ENCODE measurements at regions not wholly inside any gene's neighbourhood (a gene's known extent, or its start where the extent isn't known, plus 50 kb on each side); places are given as distances from the start of the nearest gene placed in this dataset.

GRCh38 chr3:83953417-83954089 is 1005.2 kb upstream of the CADM2 start:
- Histone ChIP-seq H3K9me2 (replicated peaks; ENCODE audit: insufficient read depth) (no peaks in the 10 kb centered on the region), H3K79me2 (no peaks in the 10 kb centered on the region)

GRCh38 chr3:83956431-83956830 is 1002.4 kb upstream of the CADM2 start:
- Histone ChIP-seq H3K4me1 (ENCODE audit: insufficient read depth) (no peaks in the 10 kb centered on the region), H4K20me1 (ENCODE audit: insufficient read depth, poor library complexity, severe bottlenecking) (no peaks in the 10 kb centered on the region), H3K36me3 (replicated peaks; ENCODE audit: insufficient read depth, low read depth) (no peaks in the 10 kb centered on the region), H3K27me3 (no peaks in the 10 kb centered on the region), H2AFZ (no peak overlapping the region), H3K9me3 (ENCODE audit: low read depth) (no peaks in the 10 kb centered on the region), H3K4me3 (no peak overlapping the region), H3K79me2 (no peaks in the 10 kb centered on the region), H3K27ac (no peak overlapping the region), H3K9me2 (replicated peaks; ENCODE audit: insufficient read depth) (no peaks in the 10 kb centered on the region), H3K4me2 (no peak overlapping the region)
- TF ChIP-seq CTCF (IDR thresholded peaks at IDR 0.05; ENCODE audit: poor library complexity) (no peak), EZH2 (IDR thresholded peaks at IDR 0.05; ENCODE audit: borderline replicate concordance) (no peak), EZH2phosphoT487 (IDR thresholded peaks at IDR 0.05; ENCODE audit: low read depth, severe bottlenecking, unreplicated experiment) (no peak)
- DNase-seq (ENCODE audit: low spot score), result no peak
- WGBS (ENCODE audit: low lambda C conversion rate, missing lambda C conversion rate), result 90% methylated on average over 3 of the region's 3 CpGs

More at GRCh38 chr3:83953417-83954089, 1005.2 kb upstream of the CADM2 start:
- Histone ChIP-seq H3K27ac (no peak overlapping the region), H2AFZ (no peak overlapping the region), H3K4me3 (no peak overlapping the region), H3K4me2 (no peak overlapping the region), H3K4me1 (ENCODE audit: insufficient read depth) (no peaks in the 10 kb centered on the region), H3K27me3 (no peaks in the 10 kb centered on the region), H3K36me3 (replicated peaks; ENCODE audit: insufficient read depth, low read depth) (no peaks in the 10 kb centered on the region), H3K9me3 (ENCODE audit: low read depth) (no peaks in the 10 kb centered on the region), H4K20me1 (ENCODE audit: insufficient read depth, poor library complexity, severe bottlenecking) (no peaks in the 10 kb centered on the region)
- TF ChIP-seq EZH2 (IDR thresholded peaks at IDR 0.05; ENCODE audit: borderline replicate concordance) (no peak), CTCF (IDR thresholded peaks at IDR 0.05; ENCODE audit: poor library complexity) (no peak), EZH2phosphoT487 (IDR thresholded peaks at IDR 0.05; ENCODE audit: low read depth, severe bottlenecking, unreplicated experiment) (no peak)
- no peak for DNase-seq (ENCODE audit: low spot score)
- WGBS (ENCODE audit: low lambda C conversion rate, missing lambda C conversion rate), result 74% methylated on average over 3 of the region's 3 CpGs

GRCh38 chr3:83968356-83968755 is 990.4 kb upstream of the CADM2 start:
- TF ChIP-seq CTCF (IDR thresholded peaks at IDR 0.05; ENCODE audit: poor library complexity) (no peak), EZH2 (IDR thresholded peaks at IDR 0.05; ENCODE audit: borderline replicate concordance) (no peak), EZH2phosphoT487 (IDR thresholded peaks at IDR 0.05; ENCODE audit: low read depth, severe bottlenecking, unreplicated experiment) (no peak)
- no peaks in the 10 kb centered on the region for H3K9me2 ChIP-seq (replicated peaks; ENCODE audit: insufficient read depth)
- H3K4me2 ChIP-seq, result no peak overlapping the region
- H4K20me1 ChIP-seq (ENCODE audit: insufficient read depth, poor library complexity, severe bottlenecking), result no peaks in the 10 kb centered on the region
- no peaks in the 10 kb centered on the region for H3K4me1 ChIP-seq (ENCODE audit: insufficient read depth)
- H2AFZ ChIP-seq, result no peak overlapping the region
- no peaks in the 10 kb centered on the region for H3K9me3 ChIP-seq (ENCODE audit: low read depth)
- H3K4me3 ChIP-seq, result no peak overlapping the region
- 89% methylated on average over 7 of the region's 7 CpGs for WGBS (ENCODE audit: low lambda C conversion rate, missing lambda C conversion rate)
- H3K79me2 ChIP-seq, result no peaks in the 10 kb centered on the region
- H3K27me3 ChIP-seq, result no peaks in the 10 kb centered on the region
- H3K27ac ChIP-seq, result no peak overlapping the region
- DNase-seq (ENCODE audit: low spot score), result no peak
- H3K36me3 ChIP-seq (replicated peaks; ENCODE audit: insufficient read depth, low read depth), result no peaks in the 10 kb centered on the region

All from hepatocyte (in vitro differentiated cells).